PC-9 (cell line): ENCODE measurements at regions not wholly inside any gene's neighbourhood (a gene's known extent, or its start where the extent isn't known, plus 50 kb on each side); places are given as distances from the start of the nearest gene placed in this dataset.

ENCODE experiments used
- BruUV-seq: library from RNA; stranded (reverse); fragments of 400-500 nt; replicated peaks from 2 replicates; lab custom pipeline; 2021; lab: Mats Ljungman, UMichigan
- CTCF ChIA-PET: fragments of 300-600 bp; sonication (Branson Sonifier 250); formaldehyde crosslinking; loops from one replicate; lab custom pipeline; 2022; ENCODE audit warnings: antibody characterized with exemption; lab: Charles Lee
- POLR2A ChIA-PET: fragments of 300-600 bp; sonication (Branson Sonifier 250); formaldehyde crosslinking; loops from one replicate; lab custom pipeline; 2022; ENCODE audit warnings: antibody characterized with exemption; ENCODE audit not compliant: unreplicated experiment; lab: Charles Lee
- DNase-seq, 2 experiments: peaks; one replicate each; pipeline versions ENCODE4 v3.0.0 to v3.0.0-alpha.2; 2015 to 2022; ENCODE audit warnings: mixed read lengths in 1 of 2
- H2AFZ ChIP-seq: fragments of 200-600 bp; sonication (generic); 2 replicates; pipeline ENCODE4 v1.8.1; 2017; ENCODE audit warnings: antibody characterized with exemption
- H3F3A ChIP-seq: fragments of 200-600 bp; sonication (generic); 2 replicates; pipeline ENCODE4 v1.8.1; 2017; ENCODE audit warnings: antibody characterized with exemption, mild to moderate bottlenecking, low read depth; ENCODE audit not compliant: insufficient read depth
- H3K27ac ChIP-seq: fragments of 200-600 bp; sonication (generic); 2 replicates; pipeline ENCODE4 v1.6.1; 2016; ENCODE audit warnings: mixed run types
- H3K27me3 ChIP-seq: fragments of 200-600 bp; sonication (generic); 2 replicates; pipeline ENCODE4 v1.6.1; 2016; ENCODE audit warnings: low read depth, mixed run types; ENCODE audit not compliant: insufficient read depth
- H3K36me3 ChIP-seq: fragments of 200-600 bp; sonication (generic); 2 replicates; pipeline ENCODE4 v1.6.1; 2016; ENCODE audit warnings: low read depth, mixed run types
- H3K4me1 ChIP-seq: fragments of 200-600 bp; sonication (generic); replicated peaks from 2 replicates; pipeline ENCODE4 v1.6.1; 2016; ENCODE audit warnings: mixed run types; ENCODE audit not compliant: insufficient read depth
- H3K4me2 ChIP-seq: fragments of 200-600 bp; sonication (generic); 2 replicates; pipeline ENCODE4 v1.6.1; 2017; ENCODE audit warnings: mixed run types
- H3K4me3 ChIP-seq: fragments of 200-600 bp; sonication (generic); 2 replicates; pipeline ENCODE4 v1.6.1; 2016; ENCODE audit warnings: mixed run types
- H3K79me2 ChIP-seq: fragments of 200-600 bp; sonication (generic); 2 replicates; pipeline ENCODE4 v1.6.1; 2017; ENCODE audit warnings: low read depth, mixed run types
- H3K9me2 ChIP-seq: fragments of 200-600 bp; sonication (generic); 2 replicates; pipeline ENCODE4 v1.8.1; 2017; ENCODE audit warnings: mild to moderate bottlenecking; ENCODE audit not compliant: insufficient read depth
- H3K9me3 ChIP-seq: fragments of 200-600 bp; sonication (generic); 2 replicates; pipeline ENCODE4 v1.8.1; 2016; ENCODE audit warnings: low read depth; ENCODE audit not compliant: insufficient read depth
- H4K20me1 ChIP-seq: fragments of 200-600 bp; sonication (generic); 2 replicates; pipeline ENCODE4 v1.8.1; 2017; ENCODE audit not compliant: insufficient read depth
- EZH2 ChIP-seq: fragments of 200-600 bp; sonication (generic); IDR thresholded peaks from 2 replicates; pipeline ENCODE4 v1.8.0; 2017; ENCODE audit warnings: antibody characterized with exemption, low read depth
- intact Hi-C: fragments of 100-400 bp; cut with micrococcal nuclease; formaldehyde crosslinking; loops from one replicate; pipeline ENCODE4 v1.10.0; 2022; ENCODE audit not compliant: unreplicated experiment
- TF ChIP-seq, protein P1 (sequence below): fragments of 200-600 bp; sonication (generic); conservative IDR thresholded peaks from 2 replicates; pipeline ENCODE4 v1.6.1; 2017; ENCODE audit warnings: mixed run types, antibody characterized with exemption, mild to moderate bottlenecking, moderate library complexity

DNA sequence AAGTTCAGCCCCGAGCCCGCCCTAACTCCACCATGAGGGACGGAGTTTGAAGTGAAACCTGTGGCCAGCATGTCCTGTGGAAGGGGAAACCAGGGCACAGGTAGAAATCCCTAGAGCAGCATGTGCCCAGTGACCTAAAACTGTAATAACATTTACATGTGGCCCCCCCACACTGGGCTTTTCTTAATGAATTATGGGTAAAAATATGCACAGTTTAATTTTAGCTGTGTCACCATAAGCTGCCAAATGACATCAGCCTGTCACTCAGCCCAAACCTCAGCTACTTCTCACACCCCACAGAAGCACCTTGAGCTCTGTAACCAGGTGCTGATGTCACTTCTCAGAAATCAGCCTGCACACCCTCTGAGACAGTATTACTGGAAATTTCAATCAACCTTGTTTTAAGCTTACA, 50.0 kb upstream of the SLC19A1 start:
- no peaks in the 10 kb centered on the region for H3F3A ChIP-seq
- no peak overlapping the region for H3K4me2 ChIP-seq
- H3K4me3 ChIP-seq = no peak overlapping the region
- no peaks in the 10 kb centered on the region for H3K36me3 ChIP-seq
- H3K9me2 ChIP-seq = no peaks in the 10 kb centered on the region
- H3K9me3 ChIP-seq = no peaks in the 10 kb centered on the region
- BruUV-seq = no TSS peak
- no peak overlapping the region for H2AFZ ChIP-seq
- no peak overlapping the region for H3K27ac ChIP-seq
- no peaks in the 10 kb centered on the region for H3K4me1 ChIP-seq
- DNase-seq = no peak
- TF ChIP-seq EZH2 = no peak
- TF ChIP-seq, protein P1, sequence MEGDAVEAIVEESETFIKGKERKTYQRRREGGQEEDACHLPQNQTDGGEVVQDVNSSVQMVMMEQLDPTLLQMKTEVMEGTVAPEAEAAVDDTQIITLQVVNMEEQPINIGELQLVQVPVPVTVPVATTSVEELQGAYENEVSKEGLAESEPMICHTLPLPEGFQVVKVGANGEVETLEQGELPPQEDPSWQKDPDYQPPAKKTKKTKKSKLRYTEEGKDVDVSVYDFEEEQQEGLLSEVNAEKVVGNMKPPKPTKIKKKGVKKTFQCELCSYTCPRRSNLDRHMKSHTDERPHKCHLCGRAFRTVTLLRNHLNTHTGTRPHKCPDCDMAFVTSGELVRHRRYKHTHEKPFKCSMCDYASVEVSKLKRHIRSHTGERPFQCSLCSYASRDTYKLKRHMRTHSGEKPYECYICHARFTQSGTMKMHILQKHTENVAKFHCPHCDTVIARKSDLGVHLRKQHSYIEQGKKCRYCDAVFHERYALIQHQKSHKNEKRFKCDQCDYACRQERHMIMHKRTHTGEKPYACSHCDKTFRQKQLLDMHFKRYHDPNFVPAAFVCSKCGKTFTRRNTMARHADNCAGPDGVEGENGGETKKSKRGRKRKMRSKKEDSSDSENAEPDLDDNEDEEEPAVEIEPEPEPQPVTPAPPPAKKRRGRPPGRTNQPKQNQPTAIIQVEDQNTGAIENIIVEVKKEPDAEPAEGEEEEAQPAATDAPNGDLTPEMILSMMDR = no peak
- CTCF ChIA-PET = no interaction called here
- H3K27me3 ChIP-seq = peaks cover 22% of the 10 kb centered on the region
- H4K20me1 ChIP-seq = no peaks in the 10 kb centered on the region
- H3K79me2 ChIP-seq = no peaks in the 10 kb centered on the region
- intact Hi-C loops = loop anchor here (10.0 kb wide), 1 partner anchor 147 kb away; no protein-coding TSS in a partner anchor
- POLR2A ChIA-PET = no interaction called here

DNA sequence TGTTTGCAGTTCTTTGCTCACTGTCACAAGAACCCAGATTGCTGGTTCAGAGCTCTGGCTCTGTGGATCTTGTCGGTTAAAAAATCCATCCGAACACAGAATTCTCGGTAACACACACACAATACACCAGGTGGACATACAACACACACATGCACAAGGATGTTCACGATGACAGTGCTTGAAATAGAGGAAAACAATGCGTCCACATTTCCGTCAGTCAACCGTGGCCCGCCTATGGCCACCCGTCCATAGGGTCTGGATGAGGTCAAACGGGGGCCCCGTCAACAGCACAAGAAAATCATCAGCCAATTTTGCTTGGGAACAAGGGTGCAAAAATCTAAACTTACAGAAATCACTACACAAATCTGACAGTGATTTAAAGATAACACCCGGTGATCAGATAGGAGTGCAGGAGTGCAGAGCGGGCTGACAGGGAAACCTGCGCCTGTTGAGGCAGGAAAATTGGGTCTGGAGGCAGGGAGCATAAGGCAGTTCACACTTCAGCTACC, 50.4 kb upstream of the SLC19A1 start:
- Histone ChIP-seq H2AFZ (no peak overlapping the region), H4K20me1 (no peaks in the 10 kb centered on the region), H3F3A (no peaks in the 10 kb centered on the region), H3K4me3 (no peak overlapping the region), H3K36me3 (no peaks in the 10 kb centered on the region), H3K4me1 (no peaks in the 10 kb centered on the region), H3K27me3 (peaks cover 22% of the 10 kb centered on the region), H3K9me3 (no peaks in the 10 kb centered on the region), H3K9me2 (no peaks in the 10 kb centered on the region), H3K79me2 (no peaks in the 10 kb centered on the region), H3K4me2 (no peak overlapping the region), H3K27ac (no peak overlapping the region)
- ChIA-PET POLR2A (no interaction called here), CTCF (no interaction called here)
- no TSS peak for BruUV-seq
- DNase-seq = no peak
- TF ChIP-seq, protein P1 = no peak
- TF ChIP-seq EZH2 = no peak
- intact Hi-C loops = loop anchor here (10.0 kb wide), 1 partner anchor 148 kb away; no protein-coding TSS in a partner anchor

DNA sequence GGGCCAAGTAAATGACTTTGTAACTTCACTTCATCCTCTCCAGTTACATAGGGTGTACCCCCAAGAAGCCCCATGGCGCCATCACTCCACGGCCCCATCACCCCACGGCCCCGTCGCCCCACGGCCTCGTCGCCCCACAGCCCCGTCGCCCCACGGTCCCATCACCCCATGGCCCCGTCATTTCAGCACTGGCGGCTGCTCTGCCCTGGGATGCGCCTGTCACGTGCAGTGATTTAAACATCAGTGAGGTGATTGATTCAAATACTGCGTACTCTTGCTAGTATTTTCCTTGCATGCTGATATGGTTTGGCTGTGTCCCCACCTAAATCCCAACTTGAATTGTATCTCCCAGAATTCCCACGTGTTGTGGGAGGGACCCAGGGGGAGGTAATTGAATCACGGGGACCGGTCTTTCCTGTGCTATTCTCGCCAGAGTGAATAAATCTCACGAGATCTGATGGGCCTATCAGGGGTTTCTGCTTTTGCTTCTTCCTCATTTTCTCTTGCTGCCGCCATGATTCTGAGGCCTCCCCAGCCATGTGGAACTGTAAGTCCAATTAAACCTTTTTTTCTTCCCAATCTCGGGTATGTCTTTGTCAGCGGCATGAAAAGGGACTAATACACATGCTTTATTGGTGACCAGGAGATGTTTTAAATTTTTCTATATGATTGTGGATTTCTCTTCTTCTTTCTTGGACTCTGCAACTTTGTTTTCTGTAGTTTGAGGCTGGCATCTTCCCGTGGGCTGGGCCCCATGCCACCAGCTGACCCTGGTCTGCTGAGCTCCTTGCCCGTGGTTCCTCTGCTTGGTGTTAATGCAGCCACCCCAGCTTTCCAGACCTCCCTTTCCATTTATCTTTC, 50.1 kb upstream of the PCBP3 start:
- POLR2A ChIA-PET = no interaction called here
- H3K9me2 ChIP-seq = no peaks in the 10 kb centered on the region
- CTCF ChIA-PET = no interaction called here
- no peaks in the 10 kb centered on the region for H3K4me1 ChIP-seq
- intact Hi-C loops = loop anchor here (10.0 kb wide), 1 partner anchor 149 kb away; no protein-coding TSS in a partner anchor
- H3K27me3 ChIP-seq = peaks cover 21% of the 10 kb centered on the region
- no peaks in the 10 kb centered on the region for H4K20me1 ChIP-seq
- H3K4me3 ChIP-seq = no peak overlapping the region
- H2AFZ ChIP-seq = no peak overlapping the region
- no peaks in the 10 kb centered on the region for H3K9me3 ChIP-seq
- no peak overlapping the region for H3K4me2 ChIP-seq
- no peaks in the 10 kb centered on the region for H3K36me3 ChIP-seq
- DNase-seq = no peak
- no peak overlapping the region for H3K27ac ChIP-seq
- no peaks in the 10 kb centered on the region for H3F3A ChIP-seq
- BruUV-seq = no TSS peak
- TF ChIP-seq EZH2 = no peak
- TF ChIP-seq, protein P1 = no peak
- no peaks in the 10 kb centered on the region for H3K79me2 ChIP-seq
